Dedifferentiated amniotic fluid mesenchymal stem cell (primary cell): ENCODE measurements at regions not wholly inside any gene's neighbourhood (a gene's known extent, or its start where the extent isn't known, plus 50 kb on each side); places are given as distances from the start of the nearest gene placed in this dataset.
"Not testable (repeated sequence)": the region's sequence is repeated elsewhere in the genome, so short reads cannot be mapped to it uniquely, and the experiment has no call there.

Experiments
- DNase-seq: peaks from one replicate; pipeline ENCODE4 v3.0.0-alpha.2; 2016; ENCODE audit errors: extremely low spot score

GRCh38 chr15:92805080-92805690, 94.9 kb upstream of the CHD2 start:
- no peak for DNase-seq

- DNase-seq, result not testable (repeated sequence)
Observed at GRCh38 chr15:92806171-92806570, 94.0 kb upstream of the CHD2 start.

GRCh38 chr15:92806763-92807162, 93.4 kb upstream of the CHD2 start:
- no peak for DNase-seq

- no peak for DNase-seq
Observed at GRCh38 chr15:92807971-92808571, 92.1 kb upstream of the CHD2 start.

GRCh38 chr15:92808598-92809063, 91.5 kb upstream of the CHD2 start:
- DNase-seq, result peak; percentile 42

- DNase-seq, result peak; percentile 93
Observed at GRCh38 chr15:92809064-92809879, 90.9 kb upstream of the CHD2 start.

- DNase-seq, result peak; percentile 31
Observed at GRCh38 chr15:92809880-92810361, 90.2 kb upstream of the CHD2 start.

GRCh38 chr15:92810418-92811138, 89.5 kb upstream of the CHD2 start:
- DNase-seq, result peak; percentile 45

GRCh38 chr15:92811148-92811913, 88.8 kb upstream of the CHD2 start:
- DNase-seq, result no peak

GRCh38 chr15:92812271-92812670, 87.9 kb upstream of the CHD2 start:
- DNase-seq, result no peak

GRCh38 chr15:92813485-92813884, 86.6 kb upstream of the CHD2 start:
- DNase-seq, result no peak

GRCh38 chr15:92817339-92817886, 82.7 kb upstream of the CHD2 start:
- DNase-seq, result no peak

GRCh38 chr15:92818651-92819277, 81.4 kb upstream of the CHD2 start:
- DNase-seq, result no peak

GRCh38 chr15:92819278-92820235, 80.6 kb upstream of the CHD2 start:
- DNase-seq, result no peak

- peak; percentile 86 for DNase-seq
Observed at GRCh38 chr15:92820236-92821021, 79.7 kb upstream of the CHD2 start.

GRCh38 chr15:92821491-92822116, 78.5 kb upstream of the CHD2 start:
- DNase-seq, result no peak

- no peak for DNase-seq
Observed at GRCh38 chr15:92822216-92823144, 77.6 kb upstream of the CHD2 start.
